ENCODE measurements at regions not wholly inside any gene's neighbourhood (a gene's known extent, or its start where the extent isn't known, plus 50 kb on each side); places are given as distances from the start of the nearest gene placed in this dataset.

DNA sequence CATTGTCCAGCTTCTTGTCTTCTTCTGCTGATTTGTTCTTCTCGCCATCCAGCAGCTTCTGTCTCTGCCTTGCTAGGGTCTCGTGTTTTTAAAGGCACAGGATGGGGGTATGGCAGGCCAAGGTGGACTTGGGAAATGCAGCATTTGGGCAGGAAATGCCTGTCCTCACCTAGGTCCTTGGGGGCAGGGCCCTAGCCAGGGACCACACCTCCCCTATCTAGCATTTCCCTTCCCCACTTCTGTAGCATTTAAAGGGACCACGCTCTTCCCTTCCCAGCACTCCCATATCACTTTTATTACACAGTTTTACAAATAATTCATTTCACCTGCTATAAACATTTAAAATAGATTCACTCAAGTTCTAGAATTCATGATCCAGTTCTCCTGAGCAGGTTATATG, 315.4 kb upstream of the LMCD1 start:
- TF ChIP-seq CTCF (IDR thresholded peaks at IDR 0.05): no peak
- no peak for TF ChIP-seq POLR2A (IDR thresholded peaks at IDR 0.05)
- no peak for TF ChIP-seq POLR2AphosphoS5 (IDR thresholded peaks at IDR 0.05)
